Erythroblast (primary cell): ENCODE measurements at regions not wholly inside any gene's neighbourhood (a gene's known extent, or its start where the extent isn't known, plus 50 kb on each side); places are given as distances from the start of the nearest gene placed in this dataset.

Experiments used
- GATA1 ChIP-seq: IDR thresholded peaks from 2 replicates; pipeline ENCODE4 v1.6.1; 2011; ENCODE audit warnings: low read depth, mild to moderate bottlenecking, control low read depth, low read length, moderate library complexity
- POLR2A ChIP-seq: IDR thresholded peaks from 2 replicates; pipeline ENCODE4 v1.6.1; 2011; ENCODE audit warnings: mild to moderate bottlenecking, low read length

DNA sequence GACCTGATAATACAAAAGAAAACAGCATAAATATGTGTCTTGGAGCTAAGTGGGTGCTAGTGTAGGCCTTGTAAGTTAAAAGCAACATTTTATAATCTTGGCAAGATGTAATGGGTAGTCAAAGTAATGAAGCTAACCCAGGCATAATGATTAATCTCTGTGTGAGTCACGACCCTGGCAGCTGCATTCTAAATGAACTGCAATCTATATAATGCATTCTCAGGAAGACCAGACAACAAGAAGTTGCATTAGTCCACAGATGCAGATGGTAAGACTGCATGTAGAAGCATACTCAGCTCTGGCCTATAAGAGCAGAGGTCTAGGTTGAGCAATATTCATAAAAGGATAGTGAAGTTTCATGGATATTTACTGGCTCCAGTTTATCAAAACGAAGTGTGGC, 85.6 kb upstream of the ETAA1 start:
- TF ChIP-seq POLR2A (no peak), GATA1 (no peak)
